Thyroid gland (tissue), 4 donors: ENCODE measurements at regions not wholly inside any gene's neighbourhood (a gene's known extent, or its start where the extent isn't known, plus 50 kb on each side); places are given as distances from the start of the nearest gene placed in this dataset.

Experiments
- CTCF ChIP-seq, 6 experiments: fragments of 200-600 bp in 3 of 6; fragments of 450-650 bp in 3 of 6; sonication (generic) in 3 of 6; IDR thresholded peaks; one replicate each; pipeline ENCODE4 v1.5.1; 2016 to 2019; ENCODE audit warnings: antibody characterized with exemption in 6 of 6, mild to moderate bottlenecking in 2 of 6, inconsistent platforms in 1 of 6, moderate library complexity in 1 of 6
- POLR2A ChIP-seq, 2 donors: fragments of 450-650 bp; IDR thresholded peaks; one replicate each; pipeline ENCODE4 v1.6.1; 2017; ENCODE audit warnings: antibody characterized with exemption in 2 of 2, mild to moderate bottlenecking in 2 of 2, moderate library complexity in 1 of 2

- TF ChIP-seq CTCF (IDR thresholded peaks at IDR 0.05): no peak
- TF ChIP-seq POLR2A (IDR thresholded peaks at IDR 0.05): no peak
These were observed 439.9 kb downstream of the BRINP1 start for GRCh38 chr9:118929287-118929686.
